CD14-positive monocyte (primary cell): ENCODE measurements at regions not wholly inside any gene's neighbourhood (a gene's known extent, or its start where the extent isn't known, plus 50 kb on each side); places are given as distances from the start of the nearest gene placed in this dataset.

Source experiments
- DNase-seq, 3 donors: peaks; one replicate each; pipeline ENCODE4 v3.0.0-alpha.2; 2011 to 2022
- H2AFZ ChIP-seq: 2 replicates; pipeline ENCODE4 v1.6.0; 2012; ENCODE audit warnings: mild to moderate bottlenecking, low read depth, low read length, inconsistent platforms; ENCODE audit not compliant: insufficient read depth, poor library complexity, severe bottlenecking
- H3K27ac ChIP-seq, 2 donors: 1 replicate in 1 of 2; 2 replicates in 1 of 2; pipeline ENCODE4 v1.5.1; 2012 to 2013; ENCODE audit warnings: low read length in 2 of 2, control low read depth in 1 of 2, inconsistent platforms in 1 of 2, low read depth in 1 of 2, mild to moderate bottlenecking in 1 of 2
- H3K27me3 ChIP-seq, 2 donors: one replicate each; pipeline versions ENCODE4 v1.6.0 to v1.6.1; 2011 to 2013; ENCODE audit warnings: low read length in 2 of 2; ENCODE audit not compliant: control insufficient read depth in 2 of 2, insufficient read depth in 2 of 2
- H3K36me3 ChIP-seq, 2 donors: replicated peaks in 1 of 2; 1 replicate in 1 of 2; 2 replicates in 1 of 2; pipeline versions ENCODE4 v1.5.1 to v1.6.1; 2012 to 2013; ENCODE audit warnings: low read length in 2 of 2, control low read depth in 1 of 2, inconsistent platforms in 1 of 2, mild to moderate bottlenecking in 1 of 2; ENCODE audit not compliant: insufficient read depth in 2 of 2, control insufficient read depth in 1 of 2
- H3K4me1 ChIP-seq, 2 donors: 1 replicate in 1 of 2; 2 replicates in 1 of 2; pipeline versions ENCODE4 v1.5.1 to v1.6.1; 2012 to 2013; ENCODE audit warnings: low read length in 2 of 2, control low read depth in 1 of 2, inconsistent platforms in 1 of 2, mild to moderate bottlenecking in 1 of 2, moderate library complexity in 1 of 2; ENCODE audit not compliant: insufficient read depth in 2 of 2, control insufficient read depth in 1 of 2
- H3K4me2 ChIP-seq: replicated peaks from 2 replicates; pipeline ENCODE3; 2012; ENCODE audit warnings: low read length, moderate library complexity, mild to moderate bottlenecking; ENCODE audit not compliant: poor library complexity, severe bottlenecking; ENCODE audit errors: extremely low read depth
- H3K4me3 ChIP-seq, 3 experiments: fragments of 200-600 bp in 1 of 3; sonication (generic) in 1 of 3; replicated peaks in 1 of 3; 1 replicate in 2 of 3; 2 replicates in 1 of 3; pipeline ENCODE4 v1.5.1; 2011 to 2013; ENCODE audit warnings: low read length in 3 of 3, mild to moderate bottlenecking in 3 of 3, control low read depth in 2 of 3, low read depth in 2 of 3, inconsistent platforms in 1 of 3, moderate library complexity in 1 of 3
- H3K79me2 ChIP-seq: 2 replicates; pipeline ENCODE4 v1.6.0; 2012; ENCODE audit warnings: mild to moderate bottlenecking, control low read depth, inconsistent platforms, low read length, moderate library complexity; ENCODE audit not compliant: insufficient read depth
- H3K9ac ChIP-seq: 2 replicates; pipeline ENCODE4 v1.6.0; 2017; ENCODE audit warnings: low read length, mild to moderate bottlenecking; ENCODE audit not compliant: insufficient read depth, poor library complexity, severe bottlenecking
- H3K9me3 ChIP-seq, 2 donors: replicated peaks in 1 of 2; 1 replicate in 1 of 2; 2 replicates in 1 of 2; pipeline versions ENCODE4 v1.5.1 to v1.6.1; 2012 to 2013; ENCODE audit warnings: low read length in 2 of 2, control low read depth in 1 of 2; ENCODE audit not compliant: control insufficient read depth in 1 of 2, insufficient read depth in 1 of 2
- H4K20me1 ChIP-seq: 2 replicates; pipeline ENCODE4 v1.6.0; 2012; ENCODE audit warnings: mild to moderate bottlenecking, low read length, control low read depth, moderate library complexity; ENCODE audit not compliant: insufficient read depth
- H3K27ac Mint-ChIP-seq, 7 donors: one replicate each; pipeline ENCODE4 v1.8.0; 2020; ENCODE audit warnings: mild to moderate bottlenecking in 7 of 7, mixed read lengths in 7 of 7, moderate library complexity in 6 of 7, inconsistent platforms in 2 of 7
- H3K27me3 Mint-ChIP-seq, 3 donors: one replicate each; pipeline ENCODE4 v1.8.0; 2021 to 2022; ENCODE audit warnings: low read depth in 3 of 3, mild to moderate bottlenecking in 3 of 3, mixed read lengths in 3 of 3, moderate library complexity in 3 of 3, inconsistent platforms in 1 of 3
- H3K36me3 Mint-ChIP-seq, 2 donors: one replicate each; pipeline ENCODE4 v1.8.0; 2020; ENCODE audit warnings: mixed read lengths in 2 of 2, inconsistent platforms in 1 of 2, mild to moderate bottlenecking in 1 of 2
- H3K4me1 Mint-ChIP-seq: one replicate; pipeline ENCODE4 v1.8.0; 2020; ENCODE audit warnings: mild to moderate bottlenecking, mixed read lengths
- H3K4me3 Mint-ChIP-seq, 2 donors: one replicate each; pipeline ENCODE4 v1.8.0; 2020; ENCODE audit warnings: mild to moderate bottlenecking in 2 of 2, mixed read lengths in 2 of 2, moderate library complexity in 1 of 2
- H3K9me3 Mint-ChIP-seq, 7 donors: one replicate each; pipeline ENCODE4 v1.8.0; 2020 to 2022; ENCODE audit warnings: mixed read lengths in 7 of 7, mild to moderate bottlenecking in 6 of 7, moderate library complexity in 6 of 7, inconsistent platforms in 2 of 7
- CTCF ChIP-seq: fragments of 200-600 bp; IDR thresholded peaks from one replicate; pipeline ENCODE4 v1.8.0; 2022; ENCODE audit warnings: antibody characterized with exemption, mild to moderate bottlenecking
- WGBS: methylation state at CpG from one replicate; pipeline ENCODE4 v1.1.5; 2013; ENCODE audit warnings: missing lambda C conversion rate; ENCODE audit not compliant: insufficient coverage; 5-methylcytosine and 5-hydroxymethylcytosine counted together
- intact Hi-C, 2 donors: fragments of 100-400 bp; cut with micrococcal nuclease; formaldehyde crosslinking; loops; one replicate each; pipeline versions ENCODE4 v1.15.0 to v1.15.1; 2023

DNA sequence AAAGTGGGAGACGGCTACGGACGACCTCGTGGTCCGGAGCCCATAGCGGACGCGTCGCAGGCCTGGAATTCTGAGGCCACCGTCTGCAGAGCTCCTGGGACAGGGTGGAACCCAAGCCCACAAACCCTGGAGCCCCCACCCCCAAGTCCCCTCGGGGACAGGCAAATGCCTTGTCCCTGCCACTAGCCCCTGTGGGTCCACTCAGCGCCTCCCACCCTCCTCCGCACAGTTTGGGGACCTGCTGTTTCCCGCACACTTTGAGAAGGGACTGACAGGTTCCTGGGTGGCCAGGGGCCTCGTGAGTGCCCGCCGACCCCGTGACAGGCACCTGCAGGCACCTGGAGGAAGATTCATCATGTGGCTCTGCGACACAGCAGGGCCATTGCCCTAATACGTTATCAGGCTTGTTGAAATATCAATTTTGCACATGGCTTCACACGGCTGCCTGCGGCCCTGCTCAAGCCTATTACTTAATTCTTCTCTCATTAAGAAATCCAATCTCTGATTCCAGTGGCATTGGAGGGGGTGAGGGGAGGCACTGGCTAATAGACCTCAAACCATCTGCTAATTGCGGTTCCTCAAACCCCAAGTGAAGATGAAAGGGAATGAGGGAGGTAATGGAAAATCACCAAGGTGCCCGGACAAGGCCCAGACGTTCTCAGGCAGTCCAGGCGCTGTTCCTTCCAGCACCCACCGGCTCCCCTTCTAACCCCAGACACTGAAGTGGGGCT lies 672.5 kb downstream of the BRD1 start:
- DNase-seq, result no peak
- intact Hi-C loops, result no loop called here
- Mint-ChIP-seq H3K4me3 (no peak overlapping the region), H3K4me1 (no peaks in the 10 kb centered on the region), H3K27me3 (peaks cover 0 to 6% (median 2%) of the 10 kb centered on the region in 3 donors), H3K9me3 (peaks cover 2 to 6% (median 4%) of the 10 kb centered on the region in 7 donors), H3K36me3 (no peaks in the 10 kb centered on the region), H3K27ac (no peak overlapping the region)
- no peaks in the 10 kb centered on the region for H3K4me1 ChIP-seq
- no peak overlapping the region for H3K9ac ChIP-seq
- peaks cover 0 to 7% of the 10 kb centered on the region in 2 donors for H3K9me3 ChIP-seq
- H4K20me1 ChIP-seq, result no peaks in the 10 kb centered on the region
- H3K4me2 ChIP-seq, result no peak overlapping the region
- H3K79me2 ChIP-seq, result no peaks in the 10 kb centered on the region
- no peak overlapping the region for H3K4me3 ChIP-seq
- WGBS, result 92% methylated on average over 19 of the region's 27 CpGs
- H3K27ac ChIP-seq, result no peak overlapping the region
- no peak overlapping the region for H2AFZ ChIP-seq
- no peak for TF ChIP-seq CTCF
- H3K36me3 ChIP-seq, result no peaks in the 10 kb centered on the region
- no peaks in the 10 kb centered on the region for H3K27me3 ChIP-seq

DNA sequence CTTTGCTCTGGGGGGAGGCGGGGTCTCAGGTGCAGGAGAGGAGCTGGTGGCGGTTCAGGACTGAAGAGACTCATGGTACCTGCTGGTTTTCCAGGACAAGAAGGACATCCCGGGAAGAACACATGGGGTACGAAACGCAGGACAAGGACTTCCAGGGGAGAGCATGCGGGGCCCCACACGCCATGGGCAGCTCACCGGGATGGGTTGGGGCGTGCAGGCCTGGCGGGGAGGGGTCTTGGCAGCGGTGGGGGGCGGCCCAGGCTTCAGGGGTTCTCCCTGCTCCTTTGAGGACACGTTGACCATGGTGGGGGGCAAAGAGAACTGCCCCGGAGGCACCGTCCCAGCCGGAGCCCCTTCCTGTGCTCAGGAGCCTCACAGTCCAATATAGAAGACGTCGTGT lies 673.2 kb downstream of the BRD1 start:
- Mint-ChIP-seq H3K4me3 (no peak overlapping the region), H3K27me3 (peaks cover 0 to 4% (median 0%) of the 10 kb centered on the region in 3 donors), H3K4me1 (no peaks in the 10 kb centered on the region), H3K9me3 (peaks cover 2 to 6% (median 4%) of the 10 kb centered on the region in 7 donors), H3K36me3 (no peaks in the 10 kb centered on the region), H3K27ac (no peak overlapping the region)
- H2AFZ ChIP-seq, result no peak overlapping the region
- H3K27ac ChIP-seq, result no peak overlapping the region
- no peak overlapping the region for H3K4me2 ChIP-seq
- 82% methylated on average over 16 of the region's 18 CpGs for WGBS
- no peak overlapping the region for H3K4me3 ChIP-seq
- no peaks in the 10 kb centered on the region for H3K27me3 ChIP-seq
- H3K4me1 ChIP-seq, result no peaks in the 10 kb centered on the region
- H3K9me3 ChIP-seq, result peaks cover 0 to 7% of the 10 kb centered on the region in 2 donors
- no peaks in the 10 kb centered on the region for H3K36me3 ChIP-seq
- TF ChIP-seq CTCF, result no peak
- no peaks in the 10 kb centered on the region for H4K20me1 ChIP-seq
- no peak for DNase-seq
- no peaks in the 10 kb centered on the region for H3K79me2 ChIP-seq
- H3K9ac ChIP-seq, result no peak overlapping the region
- intact Hi-C loops, result no loop called here
